PC-9 (cell line): ENCODE measurements at regions not wholly inside any gene's neighbourhood (a gene's known extent, or its start where the extent isn't known, plus 50 kb on each side); places are given as distances from the start of the nearest gene placed in this dataset.

ENCODE experiments used
- CTCF ChIP-seq: fragments of 200-600 bp; sonication (generic); conservative IDR thresholded peaks from 2 replicates; pipeline ENCODE4 v1.6.1; 2017; ENCODE audit warnings: mixed run types, antibody characterized with exemption, mild to moderate bottlenecking, moderate library complexity
- EZH2 ChIP-seq: fragments of 200-600 bp; sonication (generic); IDR thresholded peaks from 2 replicates; pipeline ENCODE4 v1.8.0; 2017; ENCODE audit warnings: antibody characterized with exemption, low read depth

- TF ChIP-seq EZH2 (no peak), CTCF (no peak)
Observed at GRCh38 chr7:121525155-121525819, 129.2 kb upstream of the FAM3C start.
